Mesodermal cell (in vitro differentiated cells): ENCODE measurements at regions not wholly inside any gene's neighbourhood (a gene's known extent, or its start where the extent isn't known, plus 50 kb on each side); places are given as distances from the start of the nearest gene placed in this dataset.

Experiments
- H3K27ac ChIP-seq: 2 replicates; pipeline ENCODE4 v1.7.0; 2013; ENCODE audit warnings: mild to moderate bottlenecking, low read depth, low read length, moderate library complexity; ENCODE audit not compliant: severe bottlenecking
- H3K36me3 ChIP-seq: 2 replicates; pipeline ENCODE4 v1.7.1; 2013; ENCODE audit warnings: mild to moderate bottlenecking, low read length, moderate library complexity; ENCODE audit not compliant: control insufficient read depth, insufficient read depth
- H3K4me1 ChIP-seq: one replicate; pipeline ENCODE4 v1.7.1; 2013; ENCODE audit warnings: mild to moderate bottlenecking, low read length; ENCODE audit not compliant: insufficient read depth, control insufficient read depth, poor library complexity, severe bottlenecking
- H3K4me3 ChIP-seq: 2 replicates; pipeline ENCODE4 v1.7.0; 2013; ENCODE audit warnings: low read length, control low read depth, mild to moderate bottlenecking; ENCODE audit not compliant: insufficient read depth, poor library complexity, severe bottlenecking; ENCODE audit errors: extremely low read depth
- H3K9me3 ChIP-seq: 2 replicates; pipeline ENCODE4 v1.7.1; 2013; ENCODE audit warnings: mild to moderate bottlenecking, low read length, moderate library complexity; ENCODE audit not compliant: control insufficient read depth
- WGBS, 2 experiments: methylation state at CpG; one replicate each; pipeline ENCODE4 v1.1.5; 2013; ENCODE audit warnings: missing lambda C conversion rate in 2 of 2; ENCODE audit not compliant: insufficient coverage in 2 of 2; 5-methylcytosine and 5-hydroxymethylcytosine counted together

- H3K4me3 ChIP-seq: no peak overlapping the region
- H3K27ac ChIP-seq: no peak overlapping the region
- H3K9me3 ChIP-seq: no peaks in the 10 kb centered on the region
- H3K4me1 ChIP-seq: peaks cover 8% of the 10 kb centered on the region
- WGBS, 2 experiments: 86 to 94% methylated on average over 2 of the region's 3 CpGs
- no peaks in the 10 kb centered on the region for H3K36me3 ChIP-seq
Measured at GRCh38 chr5:68547056-68547455, 331.5 kb downstream of the PIK3R1 start.

- H3K4me1 ChIP-seq: peaks cover 8% of the 10 kb centered on the region
- H3K27ac ChIP-seq: no peak overlapping the region
- no peak overlapping the region for H3K4me3 ChIP-seq
- no peaks in the 10 kb centered on the region for H3K9me3 ChIP-seq
- H3K36me3 ChIP-seq: no peaks in the 10 kb centered on the region
Measured at GRCh38 chr5:68547622-68548021, 332.1 kb downstream of the PIK3R1 start.

- Histone ChIP-seq H3K36me3 (no peaks in the 10 kb centered on the region), H3K27ac (no peak overlapping the region), H3K4me1 (peaks cover 8% of the 10 kb centered on the region), H3K4me3 (no peak overlapping the region), H3K9me3 (no peaks in the 10 kb centered on the region)
- 95% methylated on average over 6 of the region's 13 CpGs for whole genome bisulfite sequencing, 2 experiments
Measured at GRCh38 chr5:68548959-68549676, 333.6 kb downstream of the PIK3R1 start.

- no peak overlapping the region for H3K4me3 ChIP-seq
- H3K27ac ChIP-seq: no peak overlapping the region
Measured at GRCh38 chr5:68550015-68550414, 334.5 kb downstream of the PIK3R1 start.

GRCh38 chr5:68551436-68551835, 335.9 kb downstream of the PIK3R1 start:
- no peaks in the 10 kb centered on the region for H3K9me3 ChIP-seq
- WGBS, 2 experiments: 68 to 75% methylated on average over 4 of the region's 5 CpGs
- no peak overlapping the region for H3K4me3 ChIP-seq
- no peaks in the 10 kb centered on the region for H3K36me3 ChIP-seq
- H3K4me1 ChIP-seq: peaks cover 4% of the 10 kb centered on the region
- no peak overlapping the region for H3K27ac ChIP-seq

More at GRCh38 chr5:68550015-68550414, 334.5 kb downstream of the PIK3R1 start:
- Histone ChIP-seq H3K9me3 (no peaks in the 10 kb centered on the region), H3K4me1 (peaks cover 7% of the 10 kb centered on the region), H3K36me3 (no peaks in the 10 kb centered on the region)

GRCh38 chr5:68554571-68555279, 339.2 kb downstream of the PIK3R1 start:
- WGBS, 2 experiments: 82 to 96% methylated on average over 5 to 7 of the region's 8 CpGs
- H3K9me3 ChIP-seq: no peaks in the 10 kb centered on the region
- no peak overlapping the region for H3K27ac ChIP-seq
- H3K4me1 ChIP-seq: no peaks in the 10 kb centered on the region
- no peak overlapping the region for H3K4me3 ChIP-seq
- H3K36me3 ChIP-seq: no peaks in the 10 kb centered on the region

GRCh38 chr5:68555907-68556681, 340.5 kb downstream of the PIK3R1 start:
- H3K27ac ChIP-seq: no peak overlapping the region
- H3K4me3 ChIP-seq: no peak overlapping the region
- no peaks in the 10 kb centered on the region for H3K9me3 ChIP-seq
- 72 to 89% methylated on average over 3 to 4 of the region's 6 CpGs for WGBS, 2 experiments
- H3K4me1 ChIP-seq: no peaks in the 10 kb centered on the region
- H3K36me3 ChIP-seq: no peaks in the 10 kb centered on the region

- 58 to 67% methylated on average over 3 of the region's 4 CpGs for WGBS, 2 experiments
- Histone ChIP-seq H3K9me3 (no peaks in the 10 kb centered on the region), H3K36me3 (no peaks in the 10 kb centered on the region), H3K27ac (no peak overlapping the region), H3K4me1 (no peaks in the 10 kb centered on the region), H3K4me3 (no peak overlapping the region)
Measured at GRCh38 chr5:68557162-68557936, 341.8 kb downstream of the PIK3R1 start.

GRCh38 chr5:68562308-68562707, 346.8 kb downstream of the PIK3R1 start:
- peak overlapping the region; percentile 18 for H3K27ac ChIP-seq
- H3K9me3 ChIP-seq: no peaks in the 10 kb centered on the region
- WGBS, 2 experiments: 95% methylated on average over 2 of the region's 3 CpGs; no CpG with 5 or more reads in 1 of the 2 experiments
- H3K4me1 ChIP-seq: no peaks in the 10 kb centered on the region
- H3K4me3 ChIP-seq: no peak overlapping the region
- no peaks in the 10 kb centered on the region for H3K36me3 ChIP-seq

GRCh38 chr5:68565427-68565826, 349.9 kb downstream of the PIK3R1 start:
- Histone ChIP-seq H3K4me1 (no peaks in the 10 kb centered on the region), H3K4me3 (no peak overlapping the region), H3K27ac (no peak overlapping the region), H3K36me3 (no peaks in the 10 kb centered on the region), H3K9me3 (no peaks in the 10 kb centered on the region)
- 80 to 83% methylated on average over 4 to 5 of the region's 5 CpGs for WGBS, 2 experiments
